Gastroesophageal sphincter (tissue), 4 donors: ENCODE measurements at regions not wholly inside any gene's neighbourhood (a gene's known extent, or its start where the extent isn't known, plus 50 kb on each side); places are given as distances from the start of the nearest gene placed in this dataset.
A peak's percentile ranks its signal among the peaks of the same experiment; 100 is the strongest.

Experiments
- ATAC-seq: fragments of 150-250 bp; one replicate; pipeline ENCODE4 v1.9.1; 2016; ENCODE audit warnings: mild to moderate bottlenecking, moderate library complexity
- H3K27ac ChIP-seq, 4 donors: fragments of 200-600 bp; sonication (generic) in 3 of 4; 1 replicate in 3 of 4; 2 replicates in 1 of 4; pipeline ENCODE4 v1.5.1; 2016 to 2019
- H3K27me3 ChIP-seq: fragments of 200-600 bp; sonication (generic); one replicate; pipeline ENCODE4 v1.5.1; 2019
- H3K36me3 ChIP-seq, 2 donors: fragments of 200-600 bp; sonication (generic); one replicate each; pipeline ENCODE4 v1.5.1; 2019; ENCODE audit warnings: control low read depth in 1 of 2
- H3K4me1 ChIP-seq, 3 donors: fragments of 200-600 bp; sonication (generic); 1 replicate in 2 of 3; 2 replicates in 1 of 3; pipeline ENCODE4 v1.5.1; 2016 to 2019; ENCODE audit warnings: control low read depth in 2 of 3
- H3K4me3 ChIP-seq, 2 donors: fragments of 200-600 bp; sonication (generic); one replicate each; pipeline ENCODE4 v1.5.1; 2019; ENCODE audit warnings: mild to moderate bottlenecking in 1 of 2, moderate library complexity in 1 of 2
- H3K9me3 ChIP-seq, 3 donors: fragments of 200-600 bp; sonication (generic); one replicate each; pipeline ENCODE4 v1.5.1; 2017 to 2019; ENCODE audit warnings: control low read depth in 2 of 3
- EP300 ChIP-seq: sonication (generic); formaldehyde crosslinking; IDR thresholded peaks from one replicate; pipeline ENCODE4 v1.6.1; 2017; ENCODE audit warnings: antibody characterized with exemption, mild to moderate bottlenecking
- POLR2A ChIP-seq, 2 donors: fragments of 450-650 bp; IDR thresholded peaks; one replicate each; pipeline ENCODE4 v1.6.1; 2017; ENCODE audit warnings: antibody characterized with exemption in 2 of 2, mild to moderate bottlenecking in 2 of 2, moderate library complexity in 1 of 2
- POLR2AphosphoS5 ChIP-seq: sonication (generic); formaldehyde crosslinking; IDR thresholded peaks from one replicate; pipeline ENCODE4 v1.6.1; 2017; ENCODE audit warnings: antibody characterized with exemption
- WGBS, 2 donors: methylation state at CpG; one replicate each; pipeline ENCODE4 v1.1.5; 2018; ENCODE audit warnings: low coverage in 1 of 2; 5-methylcytosine and 5-hydroxymethylcytosine counted together
- TF ChIP-seq, protein P1 (sequence below), 4 experiments: fragments of 200-600 bp in 2 of 4; fragments of 450-650 bp in 2 of 4; sonication (generic) in 1 of 4; IDR thresholded peaks; one replicate each; pipeline ENCODE4 v1.5.1; 2017 to 2019; ENCODE audit warnings: antibody characterized with exemption in 4 of 4, mild to moderate bottlenecking in 2 of 4, moderate library complexity in 2 of 4

GRCh38 chr1:195763146-195763906 lies 844.9 kb downstream of the KCNT2 start:
- H3K27ac ChIP-seq: no peak overlapping the region
- H3K36me3 ChIP-seq: no peaks in the 10 kb centered on the region
- peak; percentile 19 for ATAC-seq
- TF ChIP-seq, protein P1, sequence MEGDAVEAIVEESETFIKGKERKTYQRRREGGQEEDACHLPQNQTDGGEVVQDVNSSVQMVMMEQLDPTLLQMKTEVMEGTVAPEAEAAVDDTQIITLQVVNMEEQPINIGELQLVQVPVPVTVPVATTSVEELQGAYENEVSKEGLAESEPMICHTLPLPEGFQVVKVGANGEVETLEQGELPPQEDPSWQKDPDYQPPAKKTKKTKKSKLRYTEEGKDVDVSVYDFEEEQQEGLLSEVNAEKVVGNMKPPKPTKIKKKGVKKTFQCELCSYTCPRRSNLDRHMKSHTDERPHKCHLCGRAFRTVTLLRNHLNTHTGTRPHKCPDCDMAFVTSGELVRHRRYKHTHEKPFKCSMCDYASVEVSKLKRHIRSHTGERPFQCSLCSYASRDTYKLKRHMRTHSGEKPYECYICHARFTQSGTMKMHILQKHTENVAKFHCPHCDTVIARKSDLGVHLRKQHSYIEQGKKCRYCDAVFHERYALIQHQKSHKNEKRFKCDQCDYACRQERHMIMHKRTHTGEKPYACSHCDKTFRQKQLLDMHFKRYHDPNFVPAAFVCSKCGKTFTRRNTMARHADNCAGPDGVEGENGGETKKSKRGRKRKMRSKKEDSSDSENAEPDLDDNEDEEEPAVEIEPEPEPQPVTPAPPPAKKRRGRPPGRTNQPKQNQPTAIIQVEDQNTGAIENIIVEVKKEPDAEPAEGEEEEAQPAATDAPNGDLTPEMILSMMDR (IDR thresholded peaks at IDR 0.05): no peak
- TF ChIP-seq POLR2A (IDR thresholded peaks at IDR 0.05) (no peak), POLR2AphosphoS5 (no peak), EP300 (no peak)
- H3K4me3 ChIP-seq: no peak overlapping the region
- H3K9me3 ChIP-seq: peaks cover 0 to 4% (median 0%) of the 10 kb centered on the region in 3 donors
- WGBS, 2 donors: 69 to 93% methylated on average over 8 to 14 of the region's 22 CpGs
- H3K4me1 ChIP-seq: no peaks in the 10 kb centered on the region
- H3K27me3 ChIP-seq: no peaks in the 10 kb centered on the region

DNA sequence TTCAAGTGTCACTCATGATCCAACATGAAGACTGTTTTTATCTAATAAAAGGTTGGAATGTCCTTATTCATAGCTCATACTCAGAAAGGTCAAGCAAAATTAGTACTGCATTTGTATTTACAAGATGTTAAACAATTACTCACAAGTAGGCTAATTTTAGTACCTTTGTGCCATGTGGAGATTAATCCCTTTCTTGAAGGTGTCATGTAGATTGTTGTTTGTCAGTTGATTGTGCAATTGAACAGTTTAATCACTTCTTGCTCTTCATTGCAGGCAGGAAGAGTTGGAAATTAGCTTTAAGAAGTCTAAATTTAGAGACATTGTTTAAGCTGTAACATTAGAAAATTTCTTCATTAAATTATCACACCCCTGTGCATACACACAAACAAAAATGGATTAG lies 847.1 kb downstream of the KCNT2 start:
- Histone ChIP-seq H3K27ac (no peak overlapping the region), H3K4me1 (no peaks in the 10 kb centered on the region), H3K9me3 (peaks cover 0 to 4% (median 0%) of the 10 kb centered on the region in 3 donors), H3K4me3 (no peak overlapping the region), H3K27me3 (no peaks in the 10 kb centered on the region), H3K36me3 (no peaks in the 10 kb centered on the region)
- no peak for TF ChIP-seq EP300
- TF ChIP-seq POLR2AphosphoS5: no peak
- TF ChIP-seq, protein P1 (IDR thresholded peaks at IDR 0.05): no peak
- no peak for TF ChIP-seq POLR2A (IDR thresholded peaks at IDR 0.05)
- ATAC-seq: no peak

DNA sequence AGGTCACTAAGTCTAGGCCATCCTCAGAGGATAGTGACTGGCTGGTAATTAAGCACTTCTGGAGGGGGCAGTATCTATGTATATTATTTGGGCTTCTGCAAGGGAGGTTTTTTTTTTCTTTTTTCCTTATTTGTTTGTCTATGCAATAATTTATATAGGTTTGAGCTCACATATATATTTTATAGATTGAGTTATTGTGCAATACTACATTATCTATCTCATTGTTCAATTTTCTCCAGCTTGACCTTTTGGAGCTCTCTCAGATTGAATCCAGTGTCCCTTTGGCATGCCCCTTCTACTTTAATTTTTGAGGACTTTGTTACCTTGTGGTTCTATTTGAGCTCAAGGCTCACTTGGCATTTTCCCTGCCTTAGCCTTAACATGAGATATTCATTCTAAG lies 852.1 kb downstream of the KCNT2 start:
- no peaks in the 10 kb centered on the region for H3K9me3 ChIP-seq
- no peaks in the 10 kb centered on the region for H3K27me3 ChIP-seq
- H3K36me3 ChIP-seq: no peaks in the 10 kb centered on the region
- no peak for ATAC-seq
- no peak for TF ChIP-seq POLR2A (IDR thresholded peaks at IDR 0.05)
- H3K4me1 ChIP-seq: no peaks in the 10 kb centered on the region
- H3K4me3 ChIP-seq: no peak overlapping the region
- no peak overlapping the region for H3K27ac ChIP-seq

GRCh38 chr1:195754874-195755273 lies 853.4 kb downstream of the KCNT2 start:
- WGBS, 2 donors: 82 to 100% methylated on average over 1 of the region's 1 CpG
- Histone ChIP-seq H3K9me3 (no peaks in the 10 kb centered on the region), H3K27ac (no peak overlapping the region), H3K4me1 (no peaks in the 10 kb centered on the region), H3K27me3 (no peaks in the 10 kb centered on the region), H3K36me3 (no peaks in the 10 kb centered on the region), H3K4me3 (no peak overlapping the region)
- ATAC-seq: no peak
- TF ChIP-seq POLR2AphosphoS5 (no peak), POLR2A (IDR thresholded peaks at IDR 0.05) (no peak), EP300 (no peak)
- TF ChIP-seq, protein P1 (IDR thresholded peaks at IDR 0.05): no peak

DNA sequence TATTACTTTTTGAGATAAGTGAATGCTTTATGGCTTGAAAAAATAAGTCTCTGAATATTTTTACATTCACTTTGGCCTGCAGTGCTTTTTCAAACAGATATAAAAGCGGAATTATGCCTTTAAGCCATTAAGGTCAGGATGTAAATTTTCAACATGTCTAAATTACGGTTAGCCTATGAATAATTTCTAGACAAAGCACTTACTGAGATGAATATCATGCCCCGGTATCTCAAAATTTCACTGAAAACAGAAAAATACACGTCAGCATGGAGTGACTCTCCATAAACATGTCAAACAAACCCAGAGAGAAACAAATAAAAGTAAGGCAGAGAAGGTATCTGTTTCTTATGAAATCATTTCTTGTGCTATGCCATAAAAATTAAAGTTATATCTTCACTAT lies 853.9 kb downstream of the KCNT2 start:
- TF ChIP-seq, protein P1 (IDR thresholded peaks at IDR 0.05): no peak
- TF ChIP-seq POLR2A (IDR thresholded peaks at IDR 0.05): no peak
- no peak for TF ChIP-seq EP300
- no peak for TF ChIP-seq POLR2AphosphoS5
- no peak for ATAC-seq

More for the DNA sequence above, 853.9 kb downstream of the KCNT2 start:
- Histone ChIP-seq H3K4me1 (no peaks in the 10 kb centered on the region), H3K9me3 (no peaks in the 10 kb centered on the region), H3K27me3 (no peaks in the 10 kb centered on the region), H3K36me3 (no peaks in the 10 kb centered on the region), H3K27ac (no peak overlapping the region), H3K4me3 (no peak overlapping the region)
- WGBS, 2 donors: 66 to 73% methylated on average over 4 of the region's 4 CpGs
